SU-DHL-6 (cell line): ENCODE measurements at regions not wholly inside any gene's neighbourhood (a gene's known extent, or its start where the extent isn't known, plus 50 kb on each side); places are given as distances from the start of the nearest gene placed in this dataset.

Source experiments
- EZH2phosphoT487 ChIP-seq: fragments of 200-600 bp; sonication (generic), shearing (Covaris generic); conservative IDR thresholded peaks from 2 replicates; pipeline ENCODE4 v1.6.1; 2018; ENCODE audit warnings: mild to moderate bottlenecking, antibody characterized with exemption, low read length, moderate library complexity, mixed read lengths
- TF ChIP-seq, protein P1 (sequence below): fragments of 200-600 bp; sonication (generic); IDR thresholded peaks from one replicate; pipeline ENCODE4 v1.5.1; 2017; ENCODE audit warnings: antibody characterized with exemption, mild to moderate bottlenecking, low read length, moderate library complexity; ENCODE audit not compliant: insufficient read depth, poor library complexity, severe bottlenecking

DNA sequence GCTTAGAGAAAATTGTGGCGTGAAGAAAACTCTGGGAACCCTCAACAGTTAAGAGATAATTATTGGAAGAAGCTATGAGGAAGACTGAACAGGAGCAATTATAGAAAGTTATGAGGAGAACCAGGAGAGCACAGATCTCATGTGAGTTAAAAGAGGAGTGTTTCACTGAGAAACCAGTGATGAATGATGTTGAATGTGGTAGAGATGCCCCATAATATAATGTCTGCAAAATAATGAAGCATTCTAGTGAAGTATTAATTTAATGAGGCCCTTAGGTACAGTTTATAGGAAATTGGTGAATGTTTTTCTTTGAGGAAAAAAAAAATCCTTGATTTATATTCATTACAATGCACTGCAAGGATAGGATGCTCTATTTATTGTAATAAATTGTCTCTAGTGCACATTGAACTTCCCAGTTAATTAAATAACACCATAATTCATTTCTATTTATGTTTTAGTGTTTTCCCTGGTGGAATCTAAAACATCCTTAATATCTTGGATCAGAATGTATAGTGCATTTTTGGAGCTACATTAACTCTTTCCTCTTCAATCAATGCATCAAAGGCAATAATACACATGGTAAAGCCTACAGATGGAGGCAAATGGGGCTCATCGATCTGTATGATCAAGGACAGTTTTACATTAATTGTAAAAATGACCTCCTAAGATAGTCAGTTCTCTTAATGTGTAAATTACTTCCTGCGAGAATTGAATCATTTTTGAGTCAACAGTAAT lies 91.4 kb upstream of the EYS start:
- TF ChIP-seq, protein P1, sequence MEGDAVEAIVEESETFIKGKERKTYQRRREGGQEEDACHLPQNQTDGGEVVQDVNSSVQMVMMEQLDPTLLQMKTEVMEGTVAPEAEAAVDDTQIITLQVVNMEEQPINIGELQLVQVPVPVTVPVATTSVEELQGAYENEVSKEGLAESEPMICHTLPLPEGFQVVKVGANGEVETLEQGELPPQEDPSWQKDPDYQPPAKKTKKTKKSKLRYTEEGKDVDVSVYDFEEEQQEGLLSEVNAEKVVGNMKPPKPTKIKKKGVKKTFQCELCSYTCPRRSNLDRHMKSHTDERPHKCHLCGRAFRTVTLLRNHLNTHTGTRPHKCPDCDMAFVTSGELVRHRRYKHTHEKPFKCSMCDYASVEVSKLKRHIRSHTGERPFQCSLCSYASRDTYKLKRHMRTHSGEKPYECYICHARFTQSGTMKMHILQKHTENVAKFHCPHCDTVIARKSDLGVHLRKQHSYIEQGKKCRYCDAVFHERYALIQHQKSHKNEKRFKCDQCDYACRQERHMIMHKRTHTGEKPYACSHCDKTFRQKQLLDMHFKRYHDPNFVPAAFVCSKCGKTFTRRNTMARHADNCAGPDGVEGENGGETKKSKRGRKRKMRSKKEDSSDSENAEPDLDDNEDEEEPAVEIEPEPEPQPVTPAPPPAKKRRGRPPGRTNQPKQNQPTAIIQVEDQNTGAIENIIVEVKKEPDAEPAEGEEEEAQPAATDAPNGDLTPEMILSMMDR: no peak
- TF ChIP-seq EZH2phosphoT487: no peak
